Omental fat pad (tissue), 3 donors: ENCODE measurements at regions not wholly inside any gene's neighbourhood (a gene's known extent, or its start where the extent isn't known, plus 50 kb on each side); places are given as distances from the start of the nearest gene placed in this dataset.

Experiments used
- ATAC-seq: fragments of 150-250 bp; one replicate; pipeline ENCODE4 v1.9.1; 2016; ENCODE audit warnings: mild to moderate bottlenecking, moderate library complexity; ENCODE audit not compliant: low FRiP score
- DNase-seq: peaks from one replicate; pipeline ENCODE4 v3.0.0-alpha.2; 2019; ENCODE audit warnings: low spot score
- TF ChIP-seq, protein P1 (sequence below), 3 donors: fragments of 450-650 bp; IDR thresholded peaks; one replicate each; pipeline ENCODE4 v1.5.1; 2016 to 2017; ENCODE audit warnings: antibody characterized with exemption in 3 of 3, mild to moderate bottlenecking in 3 of 3, moderate library complexity in 2 of 3

DNA sequence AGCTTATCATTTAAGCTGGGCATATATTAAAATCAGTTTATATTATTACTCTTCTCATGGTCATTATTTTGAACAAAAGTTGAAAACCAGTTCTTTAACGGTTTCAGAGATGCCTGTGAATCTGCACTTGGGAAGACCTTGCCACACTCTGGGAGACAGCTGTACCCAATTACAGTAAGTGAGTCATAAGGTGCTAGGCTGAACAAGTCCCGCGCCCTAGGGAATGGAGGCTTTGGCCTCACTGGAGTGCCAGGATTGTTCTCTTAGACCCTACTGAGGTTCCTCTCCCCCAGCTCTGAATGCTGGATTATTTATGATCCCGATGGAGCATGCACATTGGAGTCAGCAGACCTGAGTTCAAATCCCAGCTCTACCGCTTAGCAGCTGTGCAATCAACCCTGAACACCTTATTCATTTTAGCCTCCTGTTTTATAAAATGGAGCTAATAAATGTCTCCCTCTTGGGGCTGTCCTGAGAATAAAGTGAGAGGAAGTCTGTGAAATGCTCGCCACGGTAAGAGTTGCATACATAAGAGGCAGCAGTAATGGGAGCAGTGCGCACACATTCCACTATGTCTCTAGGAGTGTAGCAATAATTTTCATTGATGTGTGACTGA, 266.2 kb downstream of the FOXD2 start:
- TF ChIP-seq, protein P1, sequence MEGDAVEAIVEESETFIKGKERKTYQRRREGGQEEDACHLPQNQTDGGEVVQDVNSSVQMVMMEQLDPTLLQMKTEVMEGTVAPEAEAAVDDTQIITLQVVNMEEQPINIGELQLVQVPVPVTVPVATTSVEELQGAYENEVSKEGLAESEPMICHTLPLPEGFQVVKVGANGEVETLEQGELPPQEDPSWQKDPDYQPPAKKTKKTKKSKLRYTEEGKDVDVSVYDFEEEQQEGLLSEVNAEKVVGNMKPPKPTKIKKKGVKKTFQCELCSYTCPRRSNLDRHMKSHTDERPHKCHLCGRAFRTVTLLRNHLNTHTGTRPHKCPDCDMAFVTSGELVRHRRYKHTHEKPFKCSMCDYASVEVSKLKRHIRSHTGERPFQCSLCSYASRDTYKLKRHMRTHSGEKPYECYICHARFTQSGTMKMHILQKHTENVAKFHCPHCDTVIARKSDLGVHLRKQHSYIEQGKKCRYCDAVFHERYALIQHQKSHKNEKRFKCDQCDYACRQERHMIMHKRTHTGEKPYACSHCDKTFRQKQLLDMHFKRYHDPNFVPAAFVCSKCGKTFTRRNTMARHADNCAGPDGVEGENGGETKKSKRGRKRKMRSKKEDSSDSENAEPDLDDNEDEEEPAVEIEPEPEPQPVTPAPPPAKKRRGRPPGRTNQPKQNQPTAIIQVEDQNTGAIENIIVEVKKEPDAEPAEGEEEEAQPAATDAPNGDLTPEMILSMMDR (IDR thresholded peaks at IDR 0.05) = no peak
- ATAC-seq = no peak
- DNase-seq = no peak

DNA sequence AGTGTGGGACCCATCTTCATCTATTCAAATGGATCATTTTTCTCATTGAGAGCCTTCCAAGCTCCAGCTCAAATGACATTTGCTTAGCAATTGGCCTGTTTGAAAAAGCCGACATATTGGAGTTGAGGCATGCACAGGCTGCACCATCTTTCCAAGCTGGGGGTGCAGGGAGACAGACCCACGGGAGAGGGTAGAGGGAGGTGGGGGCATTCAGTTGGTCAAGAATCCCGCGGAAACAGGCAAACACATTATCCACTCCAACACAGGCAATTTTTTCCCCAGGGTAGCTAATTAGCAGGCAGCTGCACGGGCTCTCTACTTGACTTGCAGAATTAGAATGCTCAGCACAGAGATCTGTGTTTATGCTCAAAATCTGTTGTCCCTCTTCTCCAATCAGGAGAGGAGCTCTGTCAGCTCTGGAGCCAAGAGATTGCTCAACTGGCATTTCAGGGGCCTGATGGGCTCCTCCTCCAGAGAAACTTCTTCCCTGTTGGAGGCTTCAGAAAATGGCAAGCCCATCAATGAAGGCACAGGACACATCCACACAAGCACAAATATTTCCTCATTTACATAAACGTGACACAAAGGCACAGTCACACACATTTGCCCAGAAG, 267.8 kb downstream of the FOXD2 start:
- DNase-seq = no peak
- TF ChIP-seq, protein P1 (IDR thresholded peaks at IDR 0.05) = no peak

DNA sequence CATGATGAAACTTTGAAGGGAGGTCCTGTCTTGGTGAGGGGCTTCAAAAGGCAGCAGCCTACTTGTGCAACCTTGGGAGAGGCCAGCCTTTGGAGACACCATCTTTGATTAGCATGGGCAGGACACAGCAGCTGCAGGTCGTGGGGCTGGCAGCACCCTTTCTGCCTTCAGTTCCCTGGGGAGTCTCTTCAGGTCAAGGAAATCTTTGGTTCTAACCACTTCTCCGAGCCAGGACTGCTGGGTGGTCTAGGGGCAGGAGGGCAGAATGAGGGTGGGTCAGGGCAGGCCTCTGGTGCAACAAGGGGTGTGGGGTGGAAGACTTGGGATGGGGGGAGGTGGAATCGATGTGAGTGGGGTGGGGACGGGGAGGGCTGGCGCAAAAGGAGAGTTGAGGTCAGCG, 269.7 kb downstream of the FOXD2 start:
- DNase-seq (no peak), ATAC-seq (no peak)
- TF ChIP-seq, protein P1 (IDR thresholded peaks at IDR 0.05) = no peak

More for the DNA sequence above, 267.8 kb downstream of the FOXD2 start:
- no peak for ATAC-seq

DNA sequence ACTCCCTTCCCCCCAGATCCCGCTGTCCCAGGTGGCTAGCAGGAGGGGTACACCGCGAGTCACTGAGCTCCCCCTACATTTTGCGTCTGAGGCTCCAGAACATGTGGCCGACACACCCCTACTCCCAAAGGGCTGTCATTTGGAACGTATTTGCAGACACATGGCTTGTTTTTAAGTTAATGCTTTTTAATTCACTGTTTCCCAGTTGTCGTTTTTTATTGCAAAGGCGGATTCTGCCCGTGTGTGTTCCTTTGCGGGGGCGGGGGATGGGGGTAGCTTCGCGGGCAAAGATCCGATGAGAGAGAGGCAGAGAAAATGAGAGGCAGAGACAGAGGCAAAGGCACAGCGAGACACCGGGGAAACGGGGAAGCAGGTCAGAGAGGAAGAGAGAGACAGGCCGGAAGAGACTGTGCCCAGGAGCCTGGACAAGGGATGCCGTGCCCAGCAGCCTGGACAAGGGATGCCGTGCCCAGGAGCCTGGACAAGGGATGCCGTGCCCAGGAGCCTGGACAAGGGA, 270.2 kb downstream of the FOXD2 start:
- DNase-seq (no peak), ATAC-seq (no peak)
- TF ChIP-seq, protein P1 (IDR thresholded peaks at IDR 0.05) = no peak

DNA sequence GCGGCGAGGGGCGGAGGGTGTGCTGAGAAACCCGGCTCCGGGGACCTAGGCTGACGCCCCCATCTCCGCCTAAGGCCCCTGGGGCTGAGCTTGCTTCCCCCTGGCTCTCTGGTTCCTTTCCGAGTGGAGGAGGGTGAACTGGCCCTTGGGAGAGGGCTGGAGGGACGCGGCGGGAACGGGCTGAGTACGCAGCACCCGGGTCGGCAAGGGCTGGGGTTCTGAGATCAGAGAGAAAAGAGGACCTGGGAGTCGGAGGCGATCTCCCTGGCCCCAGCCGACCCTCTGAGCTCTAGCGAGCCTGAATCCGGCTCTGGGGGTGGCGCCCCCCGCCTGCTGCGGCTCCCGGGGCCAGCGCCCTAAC, 270.8 kb downstream of the FOXD2 start:
- ATAC-seq (no peak), DNase-seq (no peak)
- TF ChIP-seq, protein P1 (IDR thresholded peaks at IDR 0.05) = no peak

DNA sequence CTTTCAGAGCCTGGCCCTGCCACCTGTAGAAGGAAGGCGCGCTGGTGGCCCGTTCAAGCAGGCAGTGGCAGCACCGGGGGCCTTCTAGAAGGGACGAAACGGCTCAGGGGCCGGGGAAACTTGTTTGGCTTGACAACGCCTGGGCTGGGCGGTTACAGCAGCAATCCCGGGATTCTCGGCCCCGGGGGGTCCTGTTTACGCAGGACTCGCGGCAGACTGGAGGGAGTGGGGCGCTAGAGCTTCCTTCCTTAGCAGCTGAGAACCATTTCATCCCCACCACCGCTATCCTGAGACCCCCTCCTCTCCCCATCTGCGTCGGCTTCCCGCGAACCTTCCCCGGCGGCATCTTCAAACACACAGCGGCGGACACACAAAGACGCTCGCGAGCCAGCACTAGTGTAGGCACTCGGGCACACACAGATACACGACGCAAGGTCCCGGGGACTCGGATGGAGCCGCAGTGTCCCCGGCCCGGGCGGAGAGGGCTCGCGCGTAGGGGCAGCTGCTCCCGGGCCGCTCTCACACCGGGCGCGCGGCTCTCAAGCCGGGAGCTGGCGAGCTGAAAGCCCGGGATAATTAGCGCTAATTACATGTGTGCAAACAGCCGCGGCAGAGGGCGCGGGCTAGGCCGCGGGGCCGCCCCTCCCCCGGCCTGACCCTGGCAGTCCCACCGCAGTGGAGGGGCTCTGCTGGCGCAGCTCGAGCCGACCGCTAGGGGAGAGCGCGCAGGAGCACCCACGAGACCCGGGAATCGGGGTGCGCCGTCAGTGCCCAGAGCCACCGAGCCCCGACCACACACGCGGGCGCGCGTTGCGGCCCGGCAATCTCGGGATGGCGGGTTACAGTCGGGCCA, 271.4 kb downstream of the FOXD2 start:
- DNase-seq = no peak
- no peak for ATAC-seq
- TF ChIP-seq, protein P1 (IDR thresholded peaks at IDR 0.05) = no peak
